Spleen (tissue), 11 donors: ENCODE measurements at regions not wholly inside any gene's neighbourhood (a gene's known extent, or its start where the extent isn't known, plus 50 kb on each side); places are given as distances from the start of the nearest gene placed in this dataset.

Experiments used
- DNase-seq: peaks from one replicate; pipeline ENCODE4 v3.0.0-alpha.2; 2020
- H3K27ac ChIP-seq, 8 donors: fragments of 200-600 bp; sonication (generic) in 7 of 8; 1 replicate in 4 of 8; 2 replicates in 4 of 8; pipeline versions ENCODE4 v1.5.0 to v1.8.0; 2016 to 2021; ENCODE audit warnings: inconsistent platforms in 4 of 8, mild to moderate bottlenecking in 4 of 8, moderate library complexity in 1 of 8
- H3K27me3 ChIP-seq, 7 donors: fragments of 200-600 bp; sonication (generic) in 6 of 7; replicated peaks in 1 of 7; 1 replicate in 4 of 7; 2 replicates in 3 of 7; pipeline versions ENCODE4 v1.5.0 to v1.8.0; 2016 to 2021; ENCODE audit warnings: inconsistent platforms in 3 of 7, mild to moderate bottlenecking in 1 of 7
- H3K36me3 ChIP-seq, 6 donors: fragments of 200-600 bp; sonication (generic) in 5 of 6; 1 replicate in 4 of 6; 2 replicates in 2 of 6; pipeline versions ENCODE4 v1.5.0 to v1.8.0; 2016 to 2021; ENCODE audit warnings: inconsistent platforms in 2 of 6
- H3K4me1 ChIP-seq, 6 donors: fragments of 200-600 bp; sonication (generic) in 5 of 6; 1 replicate in 3 of 6; 2 replicates in 3 of 6; pipeline versions ENCODE4 v1.5.0 to v1.8.0; 2016 to 2021; ENCODE audit warnings: inconsistent platforms in 3 of 6
- H3K4me3 ChIP-seq, 8 donors: fragments of 200-600 bp; sonication (generic) in 7 of 8; 1 replicate in 4 of 8; 2 replicates in 4 of 8; pipeline versions ENCODE4 v1.5.0 to v1.8.0; 2016 to 2021; ENCODE audit warnings: inconsistent platforms in 4 of 8, mild to moderate bottlenecking in 4 of 8, moderate library complexity in 2 of 8
- H3K9me3 ChIP-seq, 8 donors: fragments of 200-600 bp; sonication (generic) in 7 of 8; 1 replicate in 4 of 8; 2 replicates in 4 of 8; pipeline versions ENCODE4 v1.5.0 to v1.8.0; 2016 to 2021; ENCODE audit warnings: inconsistent platforms in 4 of 8
- CTCF ChIP-seq, 11 experiments: fragments of 200-600 bp in 7 of 11; fragments of 450-650 bp in 4 of 11; sonication (generic) in 4 of 11; IDR thresholded peaks in 8 of 11; conservative IDR thresholded peaks in 3 of 11; 1 replicate in 7 of 11; 2 replicates in 4 of 11; pipeline versions ENCODE4 v1.4.0 to v1.8.0; 2016 to 2021; ENCODE audit warnings: antibody characterized with exemption in 11 of 11, inconsistent platforms in 4 of 11, mild to moderate bottlenecking in 1 of 11
- POLR2A ChIP-seq, 3 donors: fragments of 450-650 bp; IDR thresholded peaks; one replicate each; pipeline ENCODE4 v1.5.1; 2017; ENCODE audit warnings: antibody characterized with exemption in 3 of 3, mild to moderate bottlenecking in 1 of 3
- POLR2AphosphoS5 ChIP-seq, 3 donors: sonication (generic); formaldehyde crosslinking; IDR thresholded peaks; one replicate each; pipeline ENCODE4 v1.5.1; 2017; ENCODE audit warnings: antibody characterized with exemption in 3 of 3
- WGBS, 5 donors: extraction: QIAGEN DNeasy Blood & Tissue Kit in 3 of 5; methylation state at CpG; one replicate each; pipeline versions ENCODE4 v1.1.5 to v1.1.7; 2013 to 2018; 5-methylcytosine and 5-hydroxymethylcytosine counted together
- intact Hi-C: fragments of 100-400 bp; cut with DNase I; formaldehyde crosslinking; loops from one replicate; pipeline ENCODE4 v1.15.0; 2023; ENCODE audit warnings: low total_unique reads
- donor health status: healthy with polysubstance abuse.
- donor health status: DM: no; HTN: no; CAD: no; lungs with moderate emphysema.
- donor health status: DM: no; HTN: no; CAD: no.
- donor health status: Bipolar disorder and iron deficiency.
- donor health status: healthy.
- donor health status: DM: no; HTN: no; CAD: no.
- donor health status: DM: yes; HTN: yes; CAD: no.

DNA sequence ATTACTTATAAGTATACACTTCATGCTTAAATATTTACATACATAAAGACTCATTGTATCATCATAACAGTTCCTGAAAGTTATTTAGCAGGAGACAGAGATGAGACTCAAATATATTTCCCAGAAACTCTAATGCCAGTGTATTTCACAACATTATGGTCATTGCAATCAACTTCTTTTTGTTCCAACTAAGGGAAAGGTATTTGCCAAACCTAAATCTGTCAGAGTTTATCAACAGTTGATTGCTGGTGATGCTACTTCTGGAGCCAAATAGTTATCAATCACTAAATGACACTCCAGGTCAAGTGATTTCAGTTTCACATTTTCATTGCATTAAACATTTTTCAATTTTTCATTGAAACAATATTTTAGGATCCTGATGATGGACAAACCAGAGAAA lies 72.1 kb upstream of the AVPR1A start:
- H3K36me3 ChIP-seq = no peaks in the 10 kb centered on the region
- DNase-seq = no peak
- H3K9me3 ChIP-seq = no peaks in the 10 kb centered on the region
- TF ChIP-seq POLR2AphosphoS5 (IDR thresholded peaks at IDR 0.05) (no peak), CTCF (IDR thresholded peaks at IDR 0.05 in 8 of 11, conservative IDR thresholded peaks at IDR 0.05 in 3 of 11) (no peak), POLR2A (IDR thresholded peaks at IDR 0.05) (no peak)
- intact Hi-C loops = no loop called here
- H3K27me3 ChIP-seq = no peaks in the 10 kb centered on the region
- H3K4me1 ChIP-seq = no peaks in the 10 kb centered on the region
- H3K4me3 ChIP-seq = no peak overlapping the region
- H3K27ac ChIP-seq = no peak overlapping the region

DNA sequence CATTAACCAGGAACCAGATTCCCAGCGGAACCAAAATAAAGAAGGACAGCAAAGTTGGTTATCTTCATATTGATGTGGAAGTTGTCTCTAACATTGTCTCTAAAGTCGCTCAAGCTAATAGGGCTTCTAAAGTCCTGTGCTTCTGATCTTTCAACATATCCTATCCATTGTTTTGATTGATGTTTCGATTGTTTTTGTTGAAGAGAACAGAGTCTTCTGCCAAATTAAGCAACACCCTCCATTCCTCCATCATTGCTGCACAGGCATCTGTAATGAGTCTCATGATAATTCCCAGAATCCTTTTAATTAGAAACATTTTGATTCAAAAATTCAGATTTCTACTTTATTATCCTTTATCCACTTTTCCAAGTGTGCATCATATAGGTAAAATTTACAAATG lies 71.6 kb upstream of the AVPR1A start:
- DNase-seq = no peak
- H3K4me1 ChIP-seq = no peaks in the 10 kb centered on the region
- 72 to 91% (median 76%) methylated on average over 3 of the region's 3 CpGs for WGBS, 5 donors
- intact Hi-C loops = no loop called here
- H3K27me3 ChIP-seq = no peaks in the 10 kb centered on the region
- H3K36me3 ChIP-seq = no peaks in the 10 kb centered on the region
- H3K27ac ChIP-seq = no peak overlapping the region
- H3K4me3 ChIP-seq = no peak overlapping the region
- no peak for TF ChIP-seq CTCF (IDR thresholded peaks at IDR 0.05 in 8 of 11, conservative IDR thresholded peaks at IDR 0.05 in 3 of 11)
- no peak for TF ChIP-seq POLR2AphosphoS5 (IDR thresholded peaks at IDR 0.05)
- TF ChIP-seq POLR2A (IDR thresholded peaks at IDR 0.05) = no peak
- H3K9me3 ChIP-seq = no peaks in the 10 kb centered on the region

- intact Hi-C loops = no loop called here
- TF ChIP-seq POLR2AphosphoS5 (IDR thresholded peaks at IDR 0.05) (no peak), CTCF (IDR thresholded peaks at IDR 0.05 in 8 of 11, conservative IDR thresholded peaks at IDR 0.05 in 3 of 11) (no peak), POLR2A (IDR thresholded peaks at IDR 0.05) (no peak)
- Histone ChIP-seq H3K27ac (no peak overlapping the region), H3K27me3 (no peaks in the 10 kb centered on the region), H3K4me3 (no peak overlapping the region), H3K4me1 (no peaks in the 10 kb centered on the region), H3K9me3 (no peaks in the 10 kb centered on the region), H3K36me3 (no peaks in the 10 kb centered on the region)
- DNase-seq = no peak
- WGBS, 5 donors = 0 to 67% (median 47%) methylated on average over 1 of the region's 1 CpG
Observed at GRCh38 chr12:63220921-63221320, 69.9 kb upstream of the AVPR1A start.

GRCh38 chr12:63212316-63212715 lies 61.3 kb upstream of the AVPR1A start:
- TF ChIP-seq POLR2A (IDR thresholded peaks at IDR 0.05) = no peak
- TF ChIP-seq CTCF (IDR thresholded peaks at IDR 0.05 in 8 of 11, conservative IDR thresholded peaks at IDR 0.05 in 3 of 11) = no peak
- H3K36me3 ChIP-seq = no peaks in the 10 kb centered on the region
- no peaks in the 10 kb centered on the region for H3K9me3 ChIP-seq
- no peak overlapping the region for H3K27ac ChIP-seq
- H3K27me3 ChIP-seq = no peaks in the 10 kb centered on the region
- 85 to 100% (median 93%) methylated on average over 3 of the region's 3 CpGs for WGBS, 5 donors
- no peaks in the 10 kb centered on the region for H3K4me1 ChIP-seq
- no peak overlapping the region for H3K4me3 ChIP-seq
- intact Hi-C loops = no loop called here
- DNase-seq = no peak
